PC-3 (cell line): ENCODE measurements at regions not wholly inside any gene's neighbourhood (a gene's known extent, or its start where the extent isn't known, plus 50 kb on each side); places are given as distances from the start of the nearest gene placed in this dataset.

Experiments
- CTCF ChIP-seq: fragments of 300-600 bp; sonication (generic); conservative IDR thresholded peaks from 2 replicates; pipeline ENCODE4 v1.5.1; 2017; ENCODE audit warnings: antibody characterized with exemption, low read depth, mild to moderate bottlenecking, low read length
- EZH2 ChIP-seq: fragments of 300-600 bp; sonication (generic); IDR thresholded peaks from one replicate; pipeline ENCODE4 v1.6.1; 2017; ENCODE audit warnings: antibody characterized with exemption, mild to moderate bottlenecking, low read length; ENCODE audit not compliant: unreplicated experiment
- EZH2phosphoT487 ChIP-seq: fragments of 300-600 bp; sonication (generic); IDR thresholded peaks from 2 replicates; pipeline ENCODE4 v1.6.1; 2018; ENCODE audit warnings: mild to moderate bottlenecking, antibody characterized with exemption, low read length, borderline replicate concordance

GRCh38 chr15:57893040-57893439, 172.5 kb downstream of the ALDH1A2 start:
- no peak for TF ChIP-seq CTCF
- TF ChIP-seq EZH2phosphoT487: no peak
- TF ChIP-seq EZH2: no peak
